HL-60 (cell line): ENCODE measurements at regions not wholly inside any gene's neighbourhood (a gene's known extent, or its start where the extent isn't known, plus 50 kb on each side); places are given as distances from the start of the nearest gene placed in this dataset.

Experiments used
- DNase-seq, 2 experiments: peaks; one replicate each; pipeline ENCODE4 v3.0.0-alpha.2; 2010 to 2020; ENCODE audit warnings: low read depth in 1 of 2, low spot score in 1 of 2
- H3K27ac ChIP-seq: fragments of 250-450 bp; sonication (Bioruptor Pico); replicated peaks from 2 replicates; pipeline ENCODE4 v1.5.1; 2020; ENCODE audit warnings: mild to moderate bottlenecking, moderate library complexity
- H3K27me3 ChIP-seq: fragments of 250-450 bp; sonication (Bioruptor Pico); 2 replicates; pipeline ENCODE4 v1.5.1; 2021; ENCODE audit warnings: mild to moderate bottlenecking, moderate library complexity; ENCODE audit not compliant: insufficient read depth, poor library complexity, severe bottlenecking
- H3K4me3 ChIP-seq: replicated peaks from 2 replicates; pipeline ENCODE4 v1.5.1; 2011; ENCODE audit warnings: mild to moderate bottlenecking, control low read depth, low read length; ENCODE audit not compliant: insufficient read depth
- GABPA ChIP-seq: IDR thresholded peaks from 2 replicates; pipeline ENCODE4 v1.6.1; 2012; ENCODE audit warnings: low read depth
- POLR2AphosphoS5 ChIP-seq: IDR thresholded peaks from 2 replicates; pipeline ENCODE4 v1.6.1; 2012; ENCODE audit warnings: low read depth
- SPI1 ChIP-seq: IDR thresholded peaks from 2 replicates; pipeline ENCODE4 v1.6.1; 2012; ENCODE audit warnings: low read depth, mild to moderate bottlenecking, borderline replicate concordance
- TF ChIP-seq, protein P1 (sequence below): IDR thresholded peaks from one replicate; pipeline ENCODE4 v1.5.1; 2011; ENCODE audit warnings: low read length, control low read depth, inconsistent platforms; ENCODE audit not compliant: insufficient read depth
- TF ChIP-seq, protein P2 (sequence below): IDR thresholded peaks from 2 replicates; pipeline ENCODE4 v1.6.1; 2012; ENCODE audit warnings: low read depth; ENCODE audit not compliant: insufficient replicate concordance

DNA sequence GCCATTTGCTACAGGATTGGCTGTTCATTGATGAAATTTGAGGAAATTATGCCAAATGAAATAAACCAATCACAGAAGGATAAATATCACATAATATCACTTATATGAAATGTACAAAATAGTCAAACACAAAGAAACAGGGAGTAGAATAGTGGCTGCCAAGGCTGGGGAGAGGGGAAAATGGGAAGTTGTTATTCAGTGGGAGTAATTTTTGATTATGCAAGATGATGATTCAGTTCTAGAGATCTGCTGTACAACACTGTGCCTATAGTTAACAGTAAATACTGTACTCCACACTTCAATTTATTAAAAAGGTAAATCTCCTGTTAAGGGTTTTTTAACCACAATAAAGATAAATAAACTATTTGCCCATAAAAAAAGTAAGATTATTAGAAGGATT lies 101.1 kb downstream of the TMA16 start:
- H3K4me3 ChIP-seq: no peak overlapping the region
- no peaks in the 10 kb centered on the region for H3K27me3 ChIP-seq
- H3K27ac ChIP-seq: no peak overlapping the region
- TF ChIP-seq, protein P1, sequence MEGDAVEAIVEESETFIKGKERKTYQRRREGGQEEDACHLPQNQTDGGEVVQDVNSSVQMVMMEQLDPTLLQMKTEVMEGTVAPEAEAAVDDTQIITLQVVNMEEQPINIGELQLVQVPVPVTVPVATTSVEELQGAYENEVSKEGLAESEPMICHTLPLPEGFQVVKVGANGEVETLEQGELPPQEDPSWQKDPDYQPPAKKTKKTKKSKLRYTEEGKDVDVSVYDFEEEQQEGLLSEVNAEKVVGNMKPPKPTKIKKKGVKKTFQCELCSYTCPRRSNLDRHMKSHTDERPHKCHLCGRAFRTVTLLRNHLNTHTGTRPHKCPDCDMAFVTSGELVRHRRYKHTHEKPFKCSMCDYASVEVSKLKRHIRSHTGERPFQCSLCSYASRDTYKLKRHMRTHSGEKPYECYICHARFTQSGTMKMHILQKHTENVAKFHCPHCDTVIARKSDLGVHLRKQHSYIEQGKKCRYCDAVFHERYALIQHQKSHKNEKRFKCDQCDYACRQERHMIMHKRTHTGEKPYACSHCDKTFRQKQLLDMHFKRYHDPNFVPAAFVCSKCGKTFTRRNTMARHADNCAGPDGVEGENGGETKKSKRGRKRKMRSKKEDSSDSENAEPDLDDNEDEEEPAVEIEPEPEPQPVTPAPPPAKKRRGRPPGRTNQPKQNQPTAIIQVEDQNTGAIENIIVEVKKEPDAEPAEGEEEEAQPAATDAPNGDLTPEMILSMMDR: no peak
- TF ChIP-seq, protein P2, sequence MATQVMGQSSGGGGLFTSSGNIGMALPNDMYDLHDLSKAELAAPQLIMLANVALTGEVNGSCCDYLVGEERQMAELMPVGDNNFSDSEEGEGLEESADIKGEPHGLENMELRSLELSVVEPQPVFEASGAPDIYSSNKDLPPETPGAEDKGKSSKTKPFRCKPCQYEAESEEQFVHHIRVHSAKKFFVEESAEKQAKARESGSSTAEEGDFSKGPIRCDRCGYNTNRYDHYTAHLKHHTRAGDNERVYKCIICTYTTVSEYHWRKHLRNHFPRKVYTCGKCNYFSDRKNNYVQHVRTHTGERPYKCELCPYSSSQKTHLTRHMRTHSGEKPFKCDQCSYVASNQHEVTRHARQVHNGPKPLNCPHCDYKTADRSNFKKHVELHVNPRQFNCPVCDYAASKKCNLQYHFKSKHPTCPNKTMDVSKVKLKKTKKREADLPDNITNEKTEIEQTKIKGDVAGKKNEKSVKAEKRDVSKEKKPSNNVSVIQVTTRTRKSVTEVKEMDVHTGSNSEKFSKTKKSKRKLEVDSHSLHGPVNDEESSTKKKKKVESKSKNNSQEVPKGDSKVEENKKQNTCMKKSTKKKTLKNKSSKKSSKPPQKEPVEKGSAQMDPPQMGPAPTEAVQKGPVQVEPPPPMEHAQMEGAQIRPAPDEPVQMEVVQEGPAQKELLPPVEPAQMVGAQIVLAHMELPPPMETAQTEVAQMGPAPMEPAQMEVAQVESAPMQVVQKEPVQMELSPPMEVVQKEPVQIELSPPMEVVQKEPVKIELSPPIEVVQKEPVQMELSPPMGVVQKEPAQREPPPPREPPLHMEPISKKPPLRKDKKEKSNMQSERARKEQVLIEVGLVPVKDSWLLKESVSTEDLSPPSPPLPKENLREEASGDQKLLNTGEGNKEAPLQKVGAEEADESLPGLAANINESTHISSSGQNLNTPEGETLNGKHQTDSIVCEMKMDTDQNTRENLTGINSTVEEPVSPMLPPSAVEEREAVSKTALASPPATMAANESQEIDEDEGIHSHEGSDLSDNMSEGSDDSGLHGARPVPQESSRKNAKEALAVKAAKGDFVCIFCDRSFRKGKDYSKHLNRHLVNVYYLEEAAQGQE: no peak
- TF ChIP-seq GABPA (no peak), SPI1 (no peak; the same call in 1 of the 2 replicates), POLR2AphosphoS5 (no peak)
- no peak for DNase-seq

DNA sequence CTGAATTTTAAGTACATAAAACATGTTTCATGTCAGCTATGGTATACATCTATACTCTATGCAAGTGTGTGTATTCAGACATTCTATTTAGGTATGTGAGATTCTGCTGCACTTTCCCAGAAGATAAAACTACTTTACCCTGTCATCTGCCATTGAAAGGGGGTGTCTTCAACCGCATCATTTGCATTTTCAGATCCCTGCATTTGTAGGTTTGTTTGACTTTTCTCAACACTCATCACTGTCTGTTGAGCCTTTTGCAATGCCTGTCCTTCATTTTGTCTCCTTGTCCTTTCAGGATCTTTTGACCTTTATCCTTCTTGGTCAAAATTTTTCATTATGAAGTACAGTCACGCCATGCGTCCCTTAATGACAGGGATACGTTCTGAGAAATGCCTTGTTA lies 103.5 kb downstream of the TMA16 start:
- no peak overlapping the region for H3K4me3 ChIP-seq
- H3K27me3 ChIP-seq: no peaks in the 10 kb centered on the region
- DNase-seq: no peak
- no peak for TF ChIP-seq GABPA
- TF ChIP-seq POLR2AphosphoS5: no peak
- TF ChIP-seq, protein P1: no peak
- TF ChIP-seq, protein P2: no peak
- no peak for TF ChIP-seq SPI1
- H3K27ac ChIP-seq: no peak overlapping the region

DNA sequence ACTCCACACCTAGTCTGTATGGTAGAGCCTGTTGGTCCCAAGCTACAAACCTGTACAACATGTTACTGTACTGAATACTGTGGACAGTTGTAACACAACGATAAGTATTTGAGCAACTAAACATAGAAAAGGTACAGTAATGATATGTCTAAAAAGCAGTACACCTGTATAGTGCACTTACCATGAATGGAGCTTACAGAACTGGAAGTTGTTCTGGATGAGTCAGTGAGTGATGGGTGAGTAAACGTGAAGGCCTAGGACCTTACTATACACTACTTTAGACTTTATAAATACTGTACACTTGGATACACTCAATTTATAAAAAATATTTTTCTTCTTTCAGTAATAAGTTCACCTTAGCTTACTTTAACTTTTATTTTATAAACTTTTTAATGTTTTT lies 104.0 kb downstream of the TMA16 start:
- DNase-seq: no peak
- no peak overlapping the region for H3K4me3 ChIP-seq
- no peaks in the 10 kb centered on the region for H3K27me3 ChIP-seq
- no peak overlapping the region for H3K27ac ChIP-seq
- TF ChIP-seq, protein P2: no peak
- no peak for TF ChIP-seq SPI1
- no peak for TF ChIP-seq GABPA
- TF ChIP-seq POLR2AphosphoS5: no peak
- TF ChIP-seq, protein P1: no peak
